ENCODE measurements at regions not wholly inside any gene's neighbourhood (a gene's known extent, or its start where the extent isn't known, plus 50 kb on each side); places are given as distances from the start of the nearest gene placed in this dataset.
"Not testable (repeated sequence)": the region's sequence is repeated elsewhere in the genome, so short reads cannot be mapped to it uniquely, and the experiment has no call there.

DNA sequence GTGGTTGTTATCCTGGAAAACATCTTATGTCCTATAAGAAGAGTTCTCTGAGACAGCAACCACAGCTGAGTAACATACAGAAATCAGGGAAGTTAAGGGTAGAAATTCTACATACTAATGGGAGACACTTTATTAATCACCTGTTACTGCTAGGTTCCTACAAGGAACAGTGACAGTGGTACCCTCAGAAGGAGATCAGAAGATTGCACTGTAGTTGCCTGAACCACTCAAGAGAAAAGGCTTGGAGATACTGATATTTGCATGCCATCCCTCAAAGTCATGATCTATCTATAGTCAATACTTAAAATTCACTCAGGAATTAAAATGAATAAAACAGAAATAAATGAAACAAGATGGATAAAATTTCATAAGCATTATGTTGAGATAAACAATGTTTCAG lies 136.0 kb downstream of the LMLN start:
- DNase-seq (ENCODE audit: low spot score): no peak

DNA sequence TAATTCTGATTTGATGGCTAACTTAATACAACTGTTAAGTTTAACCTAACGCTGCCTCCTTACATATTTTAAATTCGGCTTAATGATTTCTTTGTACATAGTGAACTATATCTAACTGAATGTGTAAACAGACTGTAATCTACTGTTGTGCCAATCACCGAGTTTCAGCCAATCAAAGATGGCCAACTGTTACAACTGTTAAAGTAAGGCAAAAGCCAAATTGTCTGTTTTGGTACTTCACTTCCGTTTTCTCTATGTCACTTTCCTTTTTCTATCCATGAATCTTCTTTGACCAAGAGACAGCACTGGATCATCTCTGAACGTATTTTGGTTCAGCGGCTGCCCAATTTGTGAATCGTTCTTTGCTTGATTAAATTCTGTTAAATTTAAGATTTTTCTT lies 137.0 kb downstream of the LMLN start:
- no peak for DNase-seq (ENCODE audit: low spot score)

DNA sequence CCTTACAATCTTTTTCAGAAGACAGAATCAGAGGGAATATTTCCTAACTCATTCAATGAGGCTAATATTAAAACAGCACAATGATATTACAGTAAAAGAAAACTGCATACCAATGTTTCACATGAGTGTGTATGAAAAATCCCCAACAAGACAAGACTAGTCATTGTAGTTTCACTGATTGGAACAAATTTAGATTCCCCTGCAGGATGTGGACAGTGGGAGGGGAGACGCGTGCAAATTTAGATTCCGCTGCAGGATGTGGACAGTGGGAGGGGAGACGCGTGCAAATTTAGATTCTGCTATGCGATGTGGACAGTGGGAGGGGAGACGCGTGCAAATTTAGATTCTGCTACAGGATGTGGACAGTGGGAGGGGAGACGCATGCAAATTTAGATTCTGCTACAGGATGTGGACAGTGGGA lies 138.7 kb downstream of the LMLN start:
- not testable (repeated sequence) for DNase-seq (ENCODE audit: low spot score)

DNA sequence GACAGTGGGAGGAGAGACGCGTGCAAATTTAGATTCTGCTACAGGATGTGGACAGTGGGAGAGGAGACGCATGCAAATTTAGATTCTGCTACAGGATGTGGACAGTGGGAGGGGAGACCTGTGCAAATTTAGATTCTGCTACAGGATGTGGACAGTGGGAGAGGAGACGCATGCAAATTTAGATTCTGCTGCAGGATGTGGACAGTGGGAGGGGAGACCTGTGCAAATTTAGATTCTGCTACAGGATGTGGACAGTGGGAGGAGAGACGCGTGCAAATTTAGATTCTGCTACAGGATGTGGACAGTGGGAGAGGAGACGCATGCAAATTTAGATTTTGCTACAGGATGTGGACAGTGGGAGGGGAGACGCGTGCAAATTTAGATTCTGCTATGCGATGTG lies 143.1 kb downstream of the LMLN start:
- DNase-seq (ENCODE audit: low spot score): not testable (repeated sequence)

DNA sequence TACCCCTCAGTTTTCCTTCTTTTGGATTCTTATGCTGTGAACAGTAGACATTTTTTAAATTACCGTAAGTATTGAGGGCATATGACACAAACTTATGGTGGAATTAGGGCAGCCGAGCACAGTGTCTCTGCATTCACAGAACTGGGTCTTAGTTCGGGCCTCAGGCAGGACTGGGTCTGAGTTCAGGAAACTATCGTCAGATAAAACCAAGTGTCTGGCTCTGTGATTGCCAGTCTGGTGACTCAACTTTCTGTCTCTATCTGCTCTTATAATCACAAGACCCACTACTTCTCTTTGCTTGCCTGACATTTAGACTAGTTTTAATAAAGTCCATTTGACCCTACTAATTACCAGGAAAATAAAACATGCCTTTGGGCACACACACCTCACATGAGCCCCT lies 146.2 kb downstream of the LMLN start:
- DNase-seq (ENCODE audit: low spot score): no peak

DNA sequence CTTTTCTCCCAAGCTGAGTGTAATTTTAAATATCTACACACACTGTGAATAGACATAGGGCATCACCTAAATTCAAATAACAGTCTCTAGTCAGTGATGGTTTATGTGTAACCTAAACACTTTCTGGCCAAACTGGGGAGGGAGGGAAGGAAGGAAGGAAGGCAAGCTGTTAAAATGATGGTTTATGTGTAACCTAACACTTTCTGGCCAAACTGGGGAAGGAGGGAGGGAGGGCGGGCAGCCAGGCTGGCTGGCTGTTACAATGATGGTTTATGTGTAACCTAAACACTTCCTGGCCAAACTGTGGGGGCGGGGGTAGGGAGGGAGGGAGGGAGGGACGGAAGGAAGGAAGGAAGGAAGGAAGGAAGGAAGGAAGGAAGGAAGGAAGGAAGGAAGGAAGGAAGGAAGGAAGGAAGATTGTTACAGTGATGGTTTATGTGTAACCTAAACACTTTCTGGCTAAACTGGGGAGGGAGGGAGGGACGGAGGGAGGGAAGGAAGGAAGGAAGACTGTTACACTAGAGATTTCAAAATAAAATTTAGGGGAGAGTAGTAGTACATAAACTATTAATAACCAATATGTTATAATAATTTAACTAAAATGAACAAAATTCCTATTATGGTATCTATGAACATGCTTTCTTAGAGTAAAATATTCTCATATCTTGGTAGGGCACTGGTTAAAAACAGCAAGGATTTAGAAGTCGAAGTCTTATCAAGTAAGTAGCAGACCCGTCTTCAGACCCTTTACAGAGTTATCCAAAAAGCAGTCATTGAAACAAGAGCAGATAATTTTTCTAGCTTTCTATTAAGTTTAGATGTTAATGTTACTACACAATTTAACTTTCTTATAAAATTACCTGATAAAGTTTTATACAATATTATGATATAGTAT lies 148.1 kb downstream of the LMLN start:
- no peak for DNase-seq (ENCODE audit: low spot score)

DNA sequence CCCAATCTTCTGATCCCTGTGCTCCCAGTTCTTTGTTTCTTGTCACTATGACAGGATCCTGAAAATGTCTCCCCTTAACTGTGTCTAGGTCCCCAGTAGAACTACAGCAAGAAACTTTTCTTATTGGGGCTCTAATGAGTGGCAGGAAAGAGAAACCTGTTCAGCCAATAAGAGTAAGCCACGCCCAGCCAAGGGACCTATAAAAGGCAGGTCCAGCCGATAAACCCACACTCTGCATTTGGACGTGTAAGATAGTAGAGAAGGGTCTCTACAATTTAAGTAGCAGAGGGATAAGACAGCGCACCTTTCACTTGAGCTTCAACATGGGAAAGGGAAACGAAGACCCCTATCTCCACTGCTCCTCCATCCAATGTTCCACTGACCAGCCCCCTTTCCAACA lies 149.9 kb downstream of the LMLN start:
- DNase-seq (ENCODE audit: low spot score): no peak

DNA sequence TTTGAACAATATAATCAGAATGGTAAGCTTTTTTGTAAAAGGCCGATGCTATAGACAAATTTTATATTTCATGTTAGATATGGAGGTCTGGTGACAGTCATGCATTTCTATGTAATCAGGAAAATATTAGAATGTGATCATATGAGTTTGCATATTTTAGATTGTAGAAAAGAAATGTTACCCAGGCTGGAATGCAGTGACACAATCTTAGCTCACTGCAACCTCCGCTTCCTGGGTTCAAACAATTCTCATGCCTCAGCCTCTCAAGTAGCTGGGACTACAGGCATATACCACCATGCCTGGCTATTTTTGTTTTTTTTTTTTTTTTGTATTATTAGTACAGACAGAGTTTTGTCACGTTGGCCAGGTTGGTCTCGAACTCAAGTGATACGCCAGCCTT lies 152.0 kb downstream of the LMLN start:
- no peak for DNase-seq (ENCODE audit: low spot score)

- DNase-seq (ENCODE audit: low spot score): peak; percentile 5
These were observed 153.4 kb downstream of the LMLN start for GRCh38 chr3:198113206-198114053.

DNA sequence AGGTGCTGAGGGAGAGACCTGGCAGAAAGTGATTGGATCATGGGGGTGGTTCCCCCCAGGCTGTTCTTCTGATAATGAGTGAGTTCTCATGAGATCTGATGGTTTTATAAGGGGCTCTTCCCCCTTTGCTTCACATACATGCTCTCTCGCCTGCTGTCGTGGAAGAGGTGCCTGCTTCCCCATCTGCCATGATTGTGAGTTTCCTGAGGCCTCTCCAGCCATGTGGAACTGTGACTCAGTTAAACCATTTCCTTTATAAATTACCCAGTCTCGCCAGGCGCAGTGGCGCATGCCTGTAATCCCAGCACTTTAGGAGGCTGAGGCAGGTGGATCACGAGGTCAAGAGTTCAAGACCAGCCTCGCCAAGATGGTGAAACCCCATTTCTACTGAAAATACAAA lies 154.5 kb downstream of the LMLN start:
- DNase-seq (ENCODE audit: low spot score): not testable (repeated sequence)

GRCh38 chr3:198122184-198122583 lies 162.2 kb downstream of the LMLN start:
- DNase-seq (ENCODE audit: low spot score): not testable (repeated sequence)

DNA sequence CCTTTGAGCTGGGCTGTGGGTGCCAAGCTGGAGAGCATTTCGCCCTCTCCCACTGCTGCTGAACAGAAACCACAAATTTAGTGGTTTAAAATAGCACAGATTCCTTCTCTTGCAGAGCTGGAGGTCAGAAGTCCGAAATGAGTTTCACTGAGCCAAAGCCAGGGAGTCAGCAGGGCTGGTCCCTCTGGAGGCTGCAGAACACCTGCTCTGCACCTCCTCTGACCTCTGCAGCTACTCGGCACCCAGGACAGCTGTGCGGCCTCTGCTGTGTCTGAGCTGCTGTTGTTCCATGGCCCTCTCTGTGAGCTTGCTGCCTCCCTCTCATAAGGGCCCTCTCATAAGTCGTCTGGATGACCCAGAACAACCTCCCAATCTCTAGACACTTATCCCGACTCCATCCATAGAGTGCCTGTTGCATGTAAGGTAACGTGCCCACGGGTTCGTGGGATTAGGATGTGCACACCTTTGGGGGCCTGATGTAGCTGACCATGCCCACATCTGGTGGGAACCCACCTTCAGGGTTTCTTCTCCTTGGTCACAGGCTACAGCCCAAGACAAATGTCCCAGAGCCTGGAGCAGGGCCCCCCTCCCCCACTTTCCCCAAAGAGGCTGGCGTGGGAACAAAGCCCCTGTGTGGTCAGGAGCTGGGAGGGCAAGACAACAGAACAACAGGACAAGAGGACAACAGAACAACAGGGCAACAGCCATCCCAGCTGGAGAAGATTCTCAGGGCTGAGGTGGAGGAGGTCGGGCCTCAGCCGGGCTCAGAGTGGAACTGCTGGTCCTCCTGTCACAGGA lies 177.2 kb downstream of the LMLN start:
- not testable (repeated sequence) for DNase-seq (ENCODE audit: low spot score)

- not testable (repeated sequence) for DNase-seq (ENCODE audit: low spot score)
These were observed 178.2 kb downstream of the LMLN start for GRCh38 chr3:198138205-198138604.

DNA sequence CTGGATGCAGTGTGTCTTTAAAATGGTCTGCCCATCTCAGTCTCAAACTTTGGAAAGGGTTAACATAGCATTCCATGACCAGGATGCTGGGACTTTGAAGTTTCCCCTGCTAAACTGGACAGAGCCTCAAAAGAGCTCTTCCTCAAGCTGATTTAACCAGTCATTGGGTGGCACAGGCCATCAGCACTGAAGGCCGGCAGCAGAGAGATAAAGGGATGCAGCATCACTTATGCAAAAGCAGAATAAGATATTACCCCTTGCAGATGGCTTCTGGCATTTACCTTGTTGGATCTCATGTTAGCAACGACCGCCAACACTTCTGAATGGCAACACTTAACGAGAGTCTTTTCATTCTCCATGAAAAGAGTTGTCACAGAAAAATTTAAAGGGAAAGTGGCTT lies 179.0 kb downstream of the LMLN start:
- DNase-seq (ENCODE audit: low spot score): not testable (repeated sequence)

DNA sequence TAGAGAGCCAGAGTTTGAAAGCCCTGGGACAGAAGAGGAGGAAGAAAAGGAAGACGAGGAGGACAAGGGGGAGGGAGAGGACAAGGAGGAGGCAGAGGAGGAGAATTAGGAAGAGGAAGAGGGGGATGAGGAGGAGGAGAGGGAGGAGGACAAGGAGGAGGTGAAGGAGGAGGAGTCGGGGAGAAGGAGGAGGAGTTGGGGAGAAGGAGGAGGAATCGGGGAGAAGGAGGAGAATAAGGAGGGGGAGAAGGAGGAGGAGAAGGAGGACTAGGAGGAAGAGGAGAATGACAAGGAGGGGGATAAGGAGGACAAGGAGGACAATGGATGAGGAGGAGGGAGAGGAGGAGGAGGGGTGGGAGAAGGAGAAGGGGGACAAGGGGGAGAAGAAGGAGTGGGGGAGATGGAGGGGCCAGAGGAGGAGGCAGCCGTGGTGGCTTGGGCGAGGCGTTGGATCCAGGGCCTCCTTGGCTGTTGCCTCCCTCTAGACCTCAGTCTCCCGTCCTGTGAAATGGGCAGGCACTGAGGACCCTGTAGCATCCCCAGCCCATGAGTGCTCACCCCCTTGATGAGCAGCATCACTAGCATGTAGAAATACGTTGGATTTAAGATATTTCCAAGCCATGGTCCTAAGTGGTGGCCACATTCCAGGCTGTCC lies 179.6 kb downstream of the LMLN start:
- not testable (repeated sequence) for DNase-seq (ENCODE audit: low spot score)

GRCh38 chr3:198143300-198144137 lies 183.5 kb downstream of the LMLN start:
- not testable (repeated sequence) for DNase-seq (ENCODE audit: low spot score)

DNA sequence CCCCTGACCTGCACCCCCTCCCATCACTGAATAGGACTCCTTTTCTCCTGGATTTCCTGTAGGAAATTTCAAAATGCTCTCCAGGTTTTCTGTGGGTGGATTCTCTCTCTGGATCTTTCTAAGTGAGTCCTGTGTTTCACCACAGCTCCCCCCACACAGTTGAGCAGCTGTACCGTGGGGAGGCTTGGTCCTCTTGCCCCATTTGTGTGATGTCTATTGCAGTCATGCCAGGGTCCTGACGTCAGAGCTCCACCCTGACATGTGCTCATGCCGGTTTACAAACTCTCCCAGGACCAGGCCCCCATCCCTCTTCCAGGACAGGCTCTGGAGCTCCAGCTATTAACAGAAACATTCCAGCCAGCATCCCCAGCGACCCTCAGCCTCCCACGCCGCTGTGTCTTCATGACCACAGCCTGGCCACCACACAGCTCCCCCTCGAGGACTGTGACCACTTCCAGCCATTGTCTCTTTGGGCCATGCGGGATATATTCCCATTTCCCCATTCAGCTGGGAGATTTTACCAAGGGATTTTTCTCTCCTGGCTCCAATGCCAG lies 185.3 kb downstream of the LMLN start:
- DNase-seq (ENCODE audit: low spot score): peak; percentile 56

DNA sequence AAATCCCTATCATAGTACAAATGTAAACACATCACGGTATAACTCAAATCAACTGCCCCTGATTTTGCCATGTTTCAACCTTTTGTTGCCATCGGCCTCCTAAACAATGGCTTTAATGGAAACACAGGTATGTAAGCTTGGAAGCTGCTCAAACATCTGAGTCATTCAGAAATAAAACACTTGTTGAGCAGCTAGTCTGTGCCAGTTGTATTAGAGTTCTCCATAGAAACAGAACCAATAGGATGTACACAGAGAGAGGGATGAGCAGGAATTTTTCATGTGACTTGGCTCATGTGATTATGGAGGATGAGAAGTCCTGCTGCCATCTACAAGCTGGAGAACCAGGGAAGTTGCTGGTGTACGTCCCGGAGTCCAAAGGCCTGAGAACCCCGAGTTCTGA lies 186.1 kb downstream of the LMLN start:
- DNase-seq (ENCODE audit: low spot score): not testable (repeated sequence)

- DNase-seq (ENCODE audit: low spot score): not testable (repeated sequence)
These were observed 186.6 kb downstream of the LMLN start for GRCh38 chr3:198146559-198147164.

- not testable (repeated sequence) for DNase-seq (ENCODE audit: low spot score)
These were observed 187.2 kb downstream of the LMLN start for GRCh38 chr3:198147213-198147612.
